ENCODE measurements at regions not wholly inside any gene's neighbourhood (a gene's known extent, or its start where the extent isn't known, plus 50 kb on each side); places are given as distances from the start of the nearest gene placed in this dataset.

DNA sequence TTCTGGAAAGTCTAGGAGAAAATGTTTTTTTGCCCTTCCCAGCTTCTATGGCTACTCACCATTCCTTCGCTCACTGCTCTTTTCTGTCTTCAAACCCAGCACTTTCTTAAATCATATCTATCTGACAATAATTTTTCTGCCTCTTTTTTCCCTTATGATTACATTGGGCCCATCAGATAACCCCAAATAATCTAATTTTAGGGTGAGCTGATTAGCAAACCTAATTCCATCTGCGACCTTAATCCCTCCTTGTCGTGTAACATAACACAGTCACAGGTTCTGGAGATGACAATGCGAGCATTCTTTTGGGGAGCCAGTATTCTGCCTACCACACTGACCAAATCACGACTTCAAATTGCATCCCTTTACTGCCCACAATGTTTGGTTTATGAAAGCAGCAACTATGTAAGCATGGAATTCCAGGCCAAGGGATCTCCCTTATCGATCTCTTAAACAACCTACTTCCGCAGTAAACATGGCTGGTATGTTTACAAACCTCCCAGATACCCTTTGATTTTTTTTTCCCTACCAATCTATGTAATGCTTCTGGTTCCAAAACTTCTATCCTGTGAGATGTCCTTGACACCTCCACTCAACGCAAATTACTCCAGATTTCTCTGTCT, 2122.2 kb downstream of the MAT2B start:
- H3K4me1 ChIP-seq (ENCODE audit: control insufficient read depth, insufficient read depth, low read length) = no peaks in the 10 kb centered on the region
- H3K27ac Mint-ChIP-seq = no peak overlapping the region
- DNase-seq (no peak), ATAC-seq (no peak)
- no peak overlapping the region for H3K4me3 Mint-ChIP-seq
- no peaks in the 10 kb centered on the region for H3K27me3 ChIP-seq (ENCODE audit: control insufficient read depth, insufficient read depth, low read length)
- peaks cover 12 to 13% of the 10 kb centered on the region in 2 donors for H3K9me3 Mint-ChIP-seq
- WGBS (ENCODE audit: insufficient coverage) = 90% methylated on average over 8 of the region's 8 CpGs
- H3K36me3 Mint-ChIP-seq = no peaks in the 10 kb centered on the region
- no peaks in the 10 kb centered on the region for H3K4me1 Mint-ChIP-seq
- H3K36me3 ChIP-seq (ENCODE audit: control insufficient read depth, insufficient read depth, low read length) = no peaks in the 10 kb centered on the region
- H3K27ac ChIP-seq (ENCODE audit: low read length) = no peak overlapping the region
- intact Hi-C loops (cut with micrococcal nuclease) = no loop called here
- H3K9me3 ChIP-seq (ENCODE audit: control insufficient read depth, insufficient read depth, low read length) = peaks cover 3% of the 10 kb centered on the region
- no peak overlapping the region for H3K4me3 ChIP-seq (ENCODE audit: low read length)
- TF ChIP-seq, protein P1, sequence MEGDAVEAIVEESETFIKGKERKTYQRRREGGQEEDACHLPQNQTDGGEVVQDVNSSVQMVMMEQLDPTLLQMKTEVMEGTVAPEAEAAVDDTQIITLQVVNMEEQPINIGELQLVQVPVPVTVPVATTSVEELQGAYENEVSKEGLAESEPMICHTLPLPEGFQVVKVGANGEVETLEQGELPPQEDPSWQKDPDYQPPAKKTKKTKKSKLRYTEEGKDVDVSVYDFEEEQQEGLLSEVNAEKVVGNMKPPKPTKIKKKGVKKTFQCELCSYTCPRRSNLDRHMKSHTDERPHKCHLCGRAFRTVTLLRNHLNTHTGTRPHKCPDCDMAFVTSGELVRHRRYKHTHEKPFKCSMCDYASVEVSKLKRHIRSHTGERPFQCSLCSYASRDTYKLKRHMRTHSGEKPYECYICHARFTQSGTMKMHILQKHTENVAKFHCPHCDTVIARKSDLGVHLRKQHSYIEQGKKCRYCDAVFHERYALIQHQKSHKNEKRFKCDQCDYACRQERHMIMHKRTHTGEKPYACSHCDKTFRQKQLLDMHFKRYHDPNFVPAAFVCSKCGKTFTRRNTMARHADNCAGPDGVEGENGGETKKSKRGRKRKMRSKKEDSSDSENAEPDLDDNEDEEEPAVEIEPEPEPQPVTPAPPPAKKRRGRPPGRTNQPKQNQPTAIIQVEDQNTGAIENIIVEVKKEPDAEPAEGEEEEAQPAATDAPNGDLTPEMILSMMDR (IDR thresholded peaks at IDR 0.05) = no peak
- no peaks in the 10 kb centered on the region for H3K27me3 Mint-ChIP-seq (ENCODE audit: low read depth in 2 of 2)

DNA sequence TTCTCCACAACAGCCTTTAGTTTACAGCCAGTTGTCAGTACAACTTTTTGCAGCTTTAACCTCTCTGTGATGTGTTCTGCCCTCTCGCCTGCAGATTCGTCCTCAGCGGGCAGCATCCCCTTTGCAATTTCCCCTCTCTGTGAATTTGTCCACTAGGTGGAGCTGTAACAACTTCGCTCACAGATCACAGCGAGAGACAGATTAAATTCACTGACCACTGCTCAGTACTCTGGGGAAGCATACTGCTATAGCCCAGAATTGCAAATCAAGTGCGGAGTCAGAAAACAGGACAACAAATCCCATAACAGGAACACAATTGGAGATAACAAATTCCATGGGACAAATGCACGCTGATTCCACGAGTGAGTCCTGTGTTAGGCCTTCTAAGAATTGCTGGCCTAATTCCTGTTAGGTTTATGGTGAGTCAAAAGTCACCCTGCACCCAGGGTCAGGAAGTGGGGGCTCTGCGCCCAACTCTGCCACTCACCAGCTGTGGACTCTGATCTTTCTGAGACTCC, 2124.9 kb downstream of the MAT2B start:
- H3K9me3 ChIP-seq (ENCODE audit: control insufficient read depth, insufficient read depth, low read length) = peaks cover 3% of the 10 kb centered on the region
- H3K4me3 ChIP-seq (ENCODE audit: low read length) = no peak overlapping the region
- DNase-seq = peak in 1 of 2 donors; percentile 5
- H3K4me1 ChIP-seq (ENCODE audit: control insufficient read depth, insufficient read depth, low read length) = no peaks in the 10 kb centered on the region
- Mint-ChIP-seq H3K27me3 (ENCODE audit: low read depth in 2 of 2) (no peaks in the 10 kb centered on the region), H3K4me1 (no peaks in the 10 kb centered on the region), H3K36me3 (no peaks in the 10 kb centered on the region), H3K9me3 (peaks cover 11 to 18% of the 10 kb centered on the region in 2 donors), H3K27ac (no peak overlapping the region), H3K4me3 (no peak overlapping the region)
- H3K36me3 ChIP-seq (ENCODE audit: control insufficient read depth, insufficient read depth, low read length) = no peaks in the 10 kb centered on the region
- H3K27ac ChIP-seq (ENCODE audit: low read length) = no peak overlapping the region
- no peak for ATAC-seq
- WGBS (ENCODE audit: insufficient coverage) = 34% methylated on average over 9 of the region's 9 CpGs
- TF ChIP-seq, protein P1 (IDR thresholded peaks at IDR 0.05) = peak; percentile 16
- no peaks in the 10 kb centered on the region for H3K27me3 ChIP-seq (ENCODE audit: control insufficient read depth, insufficient read depth, low read length)
- intact Hi-C loops (cut with micrococcal nuclease) = no loop called here

DNA sequence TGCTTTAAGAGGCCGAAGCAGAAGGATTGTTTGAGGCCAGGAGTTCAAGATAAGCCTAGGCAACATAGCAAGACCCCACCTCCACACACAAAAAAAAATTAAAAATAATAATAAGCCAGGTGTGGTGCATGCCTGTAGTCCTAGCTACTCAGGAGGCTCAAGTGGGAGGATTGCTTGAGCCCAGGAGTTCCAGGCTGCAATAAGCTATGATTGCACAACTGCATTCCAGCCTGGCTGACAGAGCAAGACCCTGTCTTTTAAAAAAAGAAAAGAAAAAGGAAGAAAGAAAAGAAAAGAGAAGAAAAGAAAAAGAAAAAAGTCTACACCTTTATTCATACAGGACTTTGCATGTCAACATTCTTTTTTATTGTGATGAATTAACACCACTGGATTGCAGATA, 2125.8 kb downstream of the MAT2B start:
- Mint-ChIP-seq H3K4me1 (no peaks in the 10 kb centered on the region), H3K27ac (no peak overlapping the region), H3K9me3 (peaks cover 13 to 18% of the 10 kb centered on the region in 2 donors), H3K36me3 (no peaks in the 10 kb centered on the region), H3K4me3 (no peak overlapping the region), H3K27me3 (ENCODE audit: low read depth in 2 of 2) (no peaks in the 10 kb centered on the region)
- Histone ChIP-seq H3K9me3 (ENCODE audit: control insufficient read depth, insufficient read depth, low read length) (peaks cover 3% of the 10 kb centered on the region), H3K36me3 (ENCODE audit: control insufficient read depth, insufficient read depth, low read length) (no peaks in the 10 kb centered on the region), H3K27me3 (ENCODE audit: control insufficient read depth, insufficient read depth, low read length) (no peaks in the 10 kb centered on the region), H3K4me1 (ENCODE audit: control insufficient read depth, insufficient read depth, low read length) (no peaks in the 10 kb centered on the region), H3K27ac (ENCODE audit: low read length) (no peak overlapping the region), H3K4me3 (ENCODE audit: low read length) (no peak overlapping the region)
- ATAC-seq = no peak
- TF ChIP-seq, protein P1 (IDR thresholded peaks at IDR 0.05) = no peak
- WGBS (ENCODE audit: insufficient coverage) = no CpG with 5 or more reads among the region's 1 CpG
- intact Hi-C loops (cut with micrococcal nuclease) = no loop called here
- DNase-seq = no peak

DNA sequence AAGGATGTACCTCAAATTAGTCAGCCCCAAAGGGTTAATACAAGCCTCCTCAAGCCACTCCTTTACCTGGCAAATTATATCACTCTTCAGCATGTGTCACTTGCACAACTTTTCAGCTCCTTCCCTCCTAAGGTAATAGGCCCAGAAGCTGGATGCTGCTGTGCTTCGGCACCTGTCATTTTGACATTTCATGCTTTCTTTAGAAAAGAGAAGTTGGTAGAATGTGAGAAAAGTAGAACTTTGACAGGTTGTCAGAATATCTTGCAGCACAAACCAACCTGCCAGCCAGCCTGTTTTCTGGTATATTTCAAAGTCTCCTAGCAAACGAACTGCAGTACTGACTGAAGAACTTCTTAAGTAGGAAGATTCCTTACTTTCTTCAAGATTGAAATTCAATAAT, 2136.9 kb downstream of the MAT2B start:
- Mint-ChIP-seq H3K4me3 (no peak overlapping the region), H3K27me3 (ENCODE audit: low read depth in 2 of 2) (no peaks in the 10 kb centered on the region), H3K27ac (no peak overlapping the region), H3K9me3 (peaks cover 19 to 20% of the 10 kb centered on the region in 2 donors), H3K36me3 (no peaks in the 10 kb centered on the region), H3K4me1 (no peaks in the 10 kb centered on the region)
- TF ChIP-seq, protein P1 (IDR thresholded peaks at IDR 0.05) = no peak
- no peak for DNase-seq
- Histone ChIP-seq H3K4me1 (ENCODE audit: control insufficient read depth, insufficient read depth, low read length) (no peaks in the 10 kb centered on the region), H3K36me3 (ENCODE audit: control insufficient read depth, insufficient read depth, low read length) (no peaks in the 10 kb centered on the region), H3K4me3 (ENCODE audit: low read length) (no peak overlapping the region), H3K27ac (ENCODE audit: low read length) (no peak overlapping the region), H3K27me3 (ENCODE audit: control insufficient read depth, insufficient read depth, low read length) (no peaks in the 10 kb centered on the region), H3K9me3 (ENCODE audit: control insufficient read depth, insufficient read depth, low read length) (no peaks in the 10 kb centered on the region)
- no peak for ATAC-seq
- WGBS (ENCODE audit: insufficient coverage) = 60% methylated on average over 2 of the region's 2 CpGs
- intact Hi-C loops (cut with micrococcal nuclease) = no loop called here

All from natural killer cell (primary cell).